H1 (cell line): ENCODE measurements at regions not wholly inside any gene's neighbourhood (a gene's known extent, or its start where the extent isn't known, plus 50 kb on each side); places are given as distances from the start of the nearest gene placed in this dataset.
"Not testable (repeated sequence)": the region's sequence is repeated elsewhere in the genome, so short reads cannot be mapped to it uniquely, and the experiment has no call there.

Experiments used
- CBX5 ChIP-seq: fragments of 300-800, 300-1000 bp; sonication (generic); IDR thresholded peaks from 2 replicates; pipeline ENCODE4 v1.7.1; 2016; ENCODE audit warnings: antibody characterized with exemption, low read length, low read depth
- GTF2F1 ChIP-seq: IDR thresholded peaks from 2 replicates; pipeline ENCODE4 v1.6.1; 2012; ENCODE audit warnings: low read depth, low read length, improper control_type of control experiment, borderline replicate concordance
- POLR2A ChIP-seq, 2 experiments: IDR thresholded peaks; 1 replicate in 1 of 2; 2 replicates in 1 of 2; pipeline ENCODE4 v1.6.1; 2011; ENCODE audit warnings: low read depth in 2 of 2, low read length in 2 of 2, mild to moderate bottlenecking in 2 of 2; ENCODE audit errors: control extremely low read depth in 1 of 2
- POLR2AphosphoS5 ChIP-seq: IDR thresholded peaks from 2 replicates; pipeline ENCODE4 v1.6.1; 2011; ENCODE audit warnings: low read depth, low read length
- SIN3A ChIP-seq, 2 experiments: IDR thresholded peaks in 1 of 2; conservative IDR thresholded peaks in 1 of 2; 2 replicates each; pipeline ENCODE4 v1.6.1; 2011 to 2012; ENCODE audit warnings: low read length in 2 of 2, improper control_type of control experiment in 1 of 2, low read depth in 1 of 2, mild to moderate bottlenecking in 1 of 2
- TF ChIP-seq, protein P1 (sequence below), 3 experiments: IDR thresholded peaks; 1 replicate in 2 of 3; 2 replicates in 1 of 3; pipeline versions ENCODE4 v1.5.1 to v1.6.1; 2011; ENCODE audit warnings: low read length in 3 of 3, mild to moderate bottlenecking in 3 of 3, inconsistent platforms in 2 of 3, low read depth in 1 of 3, moderate library complexity in 1 of 3; ENCODE audit not compliant: insufficient read depth in 1 of 3; ENCODE audit errors: control extremely low read depth in 1 of 3
- TF ChIP-seq, protein P2 (sequence below): fragments of 300-600 bp; sonication (generic); IDR thresholded peaks from 2 replicates; pipeline ENCODE4 v1.7.1; 2012; ENCODE audit warnings: low read length, moderate library complexity, mild to moderate bottlenecking, inconsistent platforms; ENCODE audit not compliant: insufficient replicate concordance
- TF ChIP-seq, protein P3 (sequence below): IDR thresholded peaks from 2 replicates; pipeline ENCODE4 v1.6.1; 2012; ENCODE audit warnings: inconsistent platforms

DNA sequence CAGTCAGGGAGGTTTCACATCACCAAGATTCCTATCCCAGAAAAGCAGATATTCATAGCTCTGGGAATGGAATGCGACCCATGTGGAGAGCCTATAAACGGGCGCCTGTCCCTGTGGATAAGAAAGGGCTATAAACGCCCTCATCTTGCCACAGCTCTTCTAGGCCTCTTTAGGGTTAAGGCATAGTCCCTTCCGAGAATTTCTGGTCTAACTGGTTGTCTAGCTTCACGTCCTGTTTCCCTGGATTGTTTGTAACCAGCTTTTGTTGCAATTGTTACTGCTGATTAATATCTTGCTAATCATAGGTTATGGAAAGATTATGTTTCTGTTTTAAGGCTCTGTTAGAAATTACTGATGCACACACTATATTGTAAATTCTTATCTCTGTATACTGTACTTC is 537.6 kb upstream of the RAG2 start:
- TF ChIP-seq GTF2F1; POLR2AphosphoS5; POLR2A (IDR thresholded peaks at IDR 0.05; ENCODE audit: control extremely low read depth in 1 of 2, low read depth in 2 of 2, low read length in 2 of 2); SIN3A (conservative IDR thresholded peaks at IDR 0.05 in 1 of 2, IDR thresholded peaks at IDR 0.05 in 1 of 2; ENCODE audit: low read depth in 1 of 2, low read length in 2 of 2); CBX5: not testable (repeated sequence)
- TF ChIP-seq, protein P1, sequence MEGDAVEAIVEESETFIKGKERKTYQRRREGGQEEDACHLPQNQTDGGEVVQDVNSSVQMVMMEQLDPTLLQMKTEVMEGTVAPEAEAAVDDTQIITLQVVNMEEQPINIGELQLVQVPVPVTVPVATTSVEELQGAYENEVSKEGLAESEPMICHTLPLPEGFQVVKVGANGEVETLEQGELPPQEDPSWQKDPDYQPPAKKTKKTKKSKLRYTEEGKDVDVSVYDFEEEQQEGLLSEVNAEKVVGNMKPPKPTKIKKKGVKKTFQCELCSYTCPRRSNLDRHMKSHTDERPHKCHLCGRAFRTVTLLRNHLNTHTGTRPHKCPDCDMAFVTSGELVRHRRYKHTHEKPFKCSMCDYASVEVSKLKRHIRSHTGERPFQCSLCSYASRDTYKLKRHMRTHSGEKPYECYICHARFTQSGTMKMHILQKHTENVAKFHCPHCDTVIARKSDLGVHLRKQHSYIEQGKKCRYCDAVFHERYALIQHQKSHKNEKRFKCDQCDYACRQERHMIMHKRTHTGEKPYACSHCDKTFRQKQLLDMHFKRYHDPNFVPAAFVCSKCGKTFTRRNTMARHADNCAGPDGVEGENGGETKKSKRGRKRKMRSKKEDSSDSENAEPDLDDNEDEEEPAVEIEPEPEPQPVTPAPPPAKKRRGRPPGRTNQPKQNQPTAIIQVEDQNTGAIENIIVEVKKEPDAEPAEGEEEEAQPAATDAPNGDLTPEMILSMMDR (IDR thresholded peaks at IDR 0.05; ENCODE audit: control extremely low read depth in 1 of 3, insufficient read depth in 1 of 3, low read depth in 1 of 3, low read length in 3 of 3) = not testable (repeated sequence)
- TF ChIP-seq, protein P2, sequence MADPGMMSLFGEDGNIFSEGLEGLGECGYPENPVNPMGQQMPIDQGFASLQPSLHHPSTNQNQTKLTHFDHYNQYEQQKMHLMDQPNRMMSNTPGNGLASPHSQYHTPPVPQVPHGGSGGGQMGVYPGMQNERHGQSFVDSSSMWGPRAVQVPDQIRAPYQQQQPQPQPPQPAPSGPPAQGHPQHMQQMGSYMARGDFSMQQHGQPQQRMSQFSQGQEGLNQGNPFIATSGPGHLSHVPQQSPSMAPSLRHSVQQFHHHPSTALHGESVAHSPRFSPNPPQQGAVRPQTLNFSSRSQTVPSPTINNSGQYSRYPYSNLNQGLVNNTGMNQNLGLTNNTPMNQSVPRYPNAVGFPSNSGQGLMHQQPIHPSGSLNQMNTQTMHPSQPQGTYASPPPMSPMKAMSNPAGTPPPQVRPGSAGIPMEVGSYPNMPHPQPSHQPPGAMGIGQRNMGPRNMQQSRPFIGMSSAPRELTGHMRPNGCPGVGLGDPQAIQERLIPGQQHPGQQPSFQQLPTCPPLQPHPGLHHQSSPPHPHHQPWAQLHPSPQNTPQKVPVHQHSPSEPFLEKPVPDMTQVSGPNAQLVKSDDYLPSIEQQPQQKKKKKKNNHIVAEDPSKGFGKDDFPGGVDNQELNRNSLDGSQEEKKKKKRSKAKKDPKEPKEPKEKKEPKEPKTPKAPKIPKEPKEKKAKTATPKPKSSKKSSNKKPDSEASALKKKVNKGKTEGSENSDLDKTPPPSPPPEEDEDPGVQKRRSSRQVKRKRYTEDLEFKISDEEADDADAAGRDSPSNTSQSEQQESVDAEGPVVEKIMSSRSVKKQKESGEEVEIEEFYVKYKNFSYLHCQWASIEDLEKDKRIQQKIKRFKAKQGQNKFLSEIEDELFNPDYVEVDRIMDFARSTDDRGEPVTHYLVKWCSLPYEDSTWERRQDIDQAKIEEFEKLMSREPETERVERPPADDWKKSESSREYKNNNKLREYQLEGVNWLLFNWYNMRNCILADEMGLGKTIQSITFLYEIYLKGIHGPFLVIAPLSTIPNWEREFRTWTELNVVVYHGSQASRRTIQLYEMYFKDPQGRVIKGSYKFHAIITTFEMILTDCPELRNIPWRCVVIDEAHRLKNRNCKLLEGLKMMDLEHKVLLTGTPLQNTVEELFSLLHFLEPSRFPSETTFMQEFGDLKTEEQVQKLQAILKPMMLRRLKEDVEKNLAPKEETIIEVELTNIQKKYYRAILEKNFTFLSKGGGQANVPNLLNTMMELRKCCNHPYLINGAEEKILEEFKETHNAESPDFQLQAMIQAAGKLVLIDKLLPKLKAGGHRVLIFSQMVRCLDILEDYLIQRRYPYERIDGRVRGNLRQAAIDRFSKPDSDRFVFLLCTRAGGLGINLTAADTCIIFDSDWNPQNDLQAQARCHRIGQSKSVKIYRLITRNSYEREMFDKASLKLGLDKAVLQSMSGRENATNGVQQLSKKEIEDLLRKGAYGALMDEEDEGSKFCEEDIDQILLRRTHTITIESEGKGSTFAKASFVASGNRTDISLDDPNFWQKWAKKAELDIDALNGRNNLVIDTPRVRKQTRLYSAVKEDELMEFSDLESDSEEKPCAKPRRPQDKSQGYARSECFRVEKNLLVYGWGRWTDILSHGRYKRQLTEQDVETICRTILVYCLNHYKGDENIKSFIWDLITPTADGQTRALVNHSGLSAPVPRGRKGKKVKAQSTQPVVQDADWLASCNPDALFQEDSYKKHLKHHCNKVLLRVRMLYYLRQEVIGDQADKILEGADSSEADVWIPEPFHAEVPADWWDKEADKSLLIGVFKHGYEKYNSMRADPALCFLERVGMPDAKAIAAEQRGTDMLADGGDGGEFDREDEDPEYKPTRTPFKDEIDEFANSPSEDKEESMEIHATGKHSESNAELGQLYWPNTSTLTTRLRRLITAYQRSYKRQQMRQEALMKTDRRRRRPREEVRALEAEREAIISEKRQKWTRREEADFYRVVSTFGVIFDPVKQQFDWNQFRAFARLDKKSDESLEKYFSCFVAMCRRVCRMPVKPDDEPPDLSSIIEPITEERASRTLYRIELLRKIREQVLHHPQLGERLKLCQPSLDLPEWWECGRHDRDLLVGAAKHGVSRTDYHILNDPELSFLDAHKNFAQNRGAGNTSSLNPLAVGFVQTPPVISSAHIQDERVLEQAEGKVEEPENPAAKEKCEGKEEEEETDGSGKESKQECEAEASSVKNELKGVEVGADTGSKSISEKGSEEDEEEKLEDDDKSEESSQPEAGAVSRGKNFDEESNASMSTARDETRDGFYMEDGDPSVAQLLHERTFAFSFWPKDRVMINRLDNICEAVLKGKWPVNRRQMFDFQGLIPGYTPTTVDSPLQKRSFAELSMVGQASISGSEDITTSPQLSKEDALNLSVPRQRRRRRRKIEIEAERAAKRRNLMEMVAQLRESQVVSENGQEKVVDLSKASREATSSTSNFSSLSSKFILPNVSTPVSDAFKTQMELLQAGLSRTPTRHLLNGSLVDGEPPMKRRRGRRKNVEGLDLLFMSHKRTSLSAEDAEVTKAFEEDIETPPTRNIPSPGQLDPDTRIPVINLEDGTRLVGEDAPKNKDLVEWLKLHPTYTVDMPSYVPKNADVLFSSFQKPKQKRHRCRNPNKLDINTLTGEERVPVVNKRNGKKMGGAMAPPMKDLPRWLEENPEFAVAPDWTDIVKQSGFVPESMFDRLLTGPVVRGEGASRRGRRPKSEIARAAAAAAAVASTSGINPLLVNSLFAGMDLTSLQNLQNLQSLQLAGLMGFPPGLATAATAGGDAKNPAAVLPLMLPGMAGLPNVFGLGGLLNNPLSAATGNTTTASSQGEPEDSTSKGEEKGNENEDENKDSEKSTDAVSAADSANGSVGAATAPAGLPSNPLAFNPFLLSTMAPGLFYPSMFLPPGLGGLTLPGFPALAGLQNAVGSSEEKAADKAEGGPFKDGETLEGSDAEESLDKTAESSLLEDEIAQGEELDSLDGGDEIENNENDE = not testable (repeated sequence)
- TF ChIP-seq, protein P3, sequence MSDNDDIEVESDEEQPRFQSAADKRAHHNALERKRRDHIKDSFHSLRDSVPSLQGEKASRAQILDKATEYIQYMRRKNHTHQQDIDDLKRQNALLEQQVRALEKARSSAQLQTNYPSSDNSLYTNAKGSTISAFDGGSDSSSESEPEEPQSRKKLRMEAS = not testable (repeated sequence)
